ENCODE measurements at regions not wholly inside any gene's neighbourhood (a gene's known extent, or its start where the extent isn't known, plus 50 kb on each side); places are given as distances from the start of the nearest gene placed in this dataset.
A peak's percentile ranks its signal among the peaks of the same experiment; 100 is the strongest.

GRCh38 chr11:120020981-120021380, 116.9 kb downstream of the TRIM29 start:
- H3K27me3 Mint-ChIP-seq (ENCODE audit: low read depth): peaks cover 15% of the 10 kb centered on the region
- no peaks in the 10 kb centered on the region for H3K9me3 Mint-ChIP-seq
- no peak for DNase-seq (ENCODE audit: low read depth, low spot score)
- no peak overlapping the region for H3K27ac Mint-ChIP-seq (ENCODE audit: unreplicated experiment)
- H3K4me3 Mint-ChIP-seq: no peak overlapping the region
- no peaks in the 10 kb centered on the region for H3K36me3 Mint-ChIP-seq (ENCODE audit: low read depth)
- H3K4me1 Mint-ChIP-seq: peaks cover 8% of the 10 kb centered on the region
- TF ChIP-seq CTCF (conservative IDR thresholded peaks at IDR 0.05): no peak

DNA sequence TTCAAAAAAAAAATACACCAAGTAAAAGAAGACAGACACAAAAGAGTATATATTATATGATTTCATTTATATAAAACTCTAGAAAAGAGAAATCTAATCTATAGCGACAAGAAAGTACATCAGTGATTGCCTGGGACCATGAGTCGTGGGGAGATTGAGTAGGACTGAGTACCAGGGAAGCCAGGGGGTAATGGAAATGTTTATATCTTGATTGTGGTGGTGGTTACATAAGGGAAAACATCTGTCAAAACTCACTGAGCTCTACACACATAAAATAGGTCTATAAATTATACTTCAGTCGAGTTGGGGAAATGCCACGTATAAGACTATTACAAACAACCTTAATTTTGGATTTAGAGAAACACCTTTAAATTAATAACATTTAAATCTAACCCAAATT, 117.4 kb downstream of the TRIM29 start:
- no peak for DNase-seq (ENCODE audit: low read depth, low spot score)
- peaks cover 15% of the 10 kb centered on the region for H3K27me3 Mint-ChIP-seq (ENCODE audit: low read depth)
- no peak overlapping the region for H3K27ac Mint-ChIP-seq (ENCODE audit: unreplicated experiment)
- H3K4me1 Mint-ChIP-seq: peaks cover 8% of the 10 kb centered on the region
- no peak overlapping the region for H3K4me3 Mint-ChIP-seq
- no peak for TF ChIP-seq CTCF (conservative IDR thresholded peaks at IDR 0.05)
- H3K9me3 Mint-ChIP-seq: no peaks in the 10 kb centered on the region
- no peaks in the 10 kb centered on the region for H3K36me3 Mint-ChIP-seq (ENCODE audit: low read depth)

- Mint-ChIP-seq H3K36me3 (ENCODE audit: low read depth) (no peaks in the 10 kb centered on the region), H3K4me1 (peaks cover 8% of the 10 kb centered on the region), H3K4me3 (no peak overlapping the region), H3K27me3 (ENCODE audit: low read depth) (peaks cover 20% of the 10 kb centered on the region), H3K27ac (ENCODE audit: unreplicated experiment) (no peak overlapping the region), H3K9me3 (no peaks in the 10 kb centered on the region)
- TF ChIP-seq CTCF (conservative IDR thresholded peaks at IDR 0.05): no peak
- no peak for DNase-seq (ENCODE audit: low read depth, low spot score)
Observed at GRCh38 chr11:120019191-120019590, 118.7 kb downstream of the TRIM29 start.

GRCh38 chr11:120017582-120018150, 120.2 kb downstream of the TRIM29 start:
- H3K4me1 Mint-ChIP-seq: peaks cover 8% of the 10 kb centered on the region
- H3K9me3 Mint-ChIP-seq: no peaks in the 10 kb centered on the region
- H3K4me3 Mint-ChIP-seq: no peak overlapping the region
- peaks cover 22% of the 10 kb centered on the region for H3K27me3 Mint-ChIP-seq (ENCODE audit: low read depth)
- no peak for TF ChIP-seq CTCF (conservative IDR thresholded peaks at IDR 0.05)
- no peak overlapping the region for H3K27ac Mint-ChIP-seq (ENCODE audit: unreplicated experiment)
- H3K36me3 Mint-ChIP-seq (ENCODE audit: low read depth): no peaks in the 10 kb centered on the region
- no peak for DNase-seq (ENCODE audit: low read depth, low spot score)

DNA sequence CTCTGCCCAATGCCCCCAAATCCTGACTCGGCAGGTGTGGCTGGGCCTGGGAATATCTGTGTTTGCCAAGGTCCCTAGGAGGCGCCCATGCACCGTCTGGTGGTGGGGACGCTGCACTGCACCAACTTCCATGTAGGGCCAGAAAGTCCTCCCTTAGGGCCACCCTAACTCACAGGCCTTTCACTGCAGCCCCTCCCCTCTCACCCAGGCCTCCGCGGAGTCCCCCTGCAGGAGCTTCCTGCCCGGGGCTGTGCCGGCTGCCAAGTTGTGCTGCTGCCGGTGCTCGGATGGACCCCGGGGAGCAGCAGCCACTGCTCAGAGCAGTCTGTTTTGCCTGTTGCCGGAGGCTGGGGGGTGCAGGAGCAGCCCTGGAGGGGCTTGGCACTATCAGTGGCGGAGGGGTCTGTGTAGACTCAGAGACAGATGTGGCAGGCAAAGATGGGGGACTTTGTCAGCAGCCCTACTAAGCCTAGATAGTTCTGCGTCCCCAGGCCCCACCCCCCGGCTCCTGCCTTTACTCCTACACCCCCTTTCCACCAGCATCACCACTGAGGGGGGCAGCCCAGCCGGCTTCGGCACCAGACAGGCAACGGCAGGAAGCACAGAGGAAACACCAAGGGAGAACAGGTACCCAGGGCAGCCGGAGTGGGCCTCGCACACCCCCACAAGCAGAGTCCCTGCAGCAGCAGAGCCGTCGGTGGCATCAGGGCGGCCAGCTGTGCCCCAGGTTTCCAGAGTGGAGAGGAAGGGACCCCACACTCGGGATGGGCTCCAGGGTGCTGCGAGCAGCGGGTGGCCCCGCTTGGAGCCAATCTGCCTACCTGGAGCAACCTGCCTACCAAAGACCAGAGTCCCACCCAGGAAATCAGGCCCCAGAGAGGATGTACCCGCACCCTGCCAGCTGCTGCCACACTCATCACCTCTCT, 124.3 kb downstream of the TRIM29 start:
- H3K36me3 Mint-ChIP-seq (ENCODE audit: low read depth): no peaks in the 10 kb centered on the region
- peaks cover 8% of the 10 kb centered on the region for H3K4me1 Mint-ChIP-seq
- DNase-seq (ENCODE audit: low read depth, low spot score): peak; percentile 50
- TF ChIP-seq CTCF (conservative IDR thresholded peaks at IDR 0.05): peak; percentile 72
- H3K9me3 Mint-ChIP-seq: no peaks in the 10 kb centered on the region
- no peak overlapping the region for H3K27ac Mint-ChIP-seq (ENCODE audit: unreplicated experiment)
- H3K4me3 Mint-ChIP-seq: no peak overlapping the region
- H3K27me3 Mint-ChIP-seq (ENCODE audit: low read depth): peaks cover 34% of the 10 kb centered on the region
